Transverse colon (tissue), 4 donors: ENCODE measurements at regions not wholly inside any gene's neighbourhood (a gene's known extent, or its start where the extent isn't known, plus 50 kb on each side); places are given as distances from the start of the nearest gene placed in this dataset.

Experiments
- DNase-seq: peaks from one replicate; pipeline ENCODE4 v3.0.0-alpha.2; 2019
- H3K27ac ChIP-seq, 4 donors: fragments of 200-600 bp; sonication (generic); 2 replicates each; pipeline ENCODE4 v1.5.1; 2016 to 2018; ENCODE audit warnings: inconsistent platforms in 4 of 4
- H3K27me3 ChIP-seq: fragments of 200-600 bp; sonication (generic); 2 replicates; pipeline ENCODE4 v1.5.1; 2017; ENCODE audit warnings: inconsistent platforms
- H3K36me3 ChIP-seq, 4 donors: fragments of 200-600 bp; sonication (generic); 2 replicates each; pipeline ENCODE4 v1.5.1; 2017 to 2019; ENCODE audit warnings: inconsistent platforms in 4 of 4
- H3K4me1 ChIP-seq, 4 donors: fragments of 200-600 bp; sonication (generic); 2 replicates each; pipeline ENCODE4 v1.5.1; 2017 to 2020; ENCODE audit warnings: inconsistent platforms in 4 of 4
- H3K4me3 ChIP-seq, 4 donors: fragments of 200-600 bp; sonication (generic); 1 replicate in 1 of 4; 2 replicates in 3 of 4; pipeline versions ENCODE4 v1.5.1 to v1.6.1; 2017 to 2019; ENCODE audit warnings: inconsistent platforms in 4 of 4
- H3K9me3 ChIP-seq, 2 donors: fragments of 200-600 bp; sonication (generic); 2 replicates each; pipeline ENCODE4 v1.5.1; 2017 to 2019; ENCODE audit warnings: inconsistent platforms in 2 of 2
- EP300 ChIP-seq: sonication (generic); formaldehyde crosslinking; IDR thresholded peaks from one replicate; pipeline ENCODE4 v1.6.1; 2017; ENCODE audit warnings: antibody characterized with exemption, low read depth
- POLR2A ChIP-seq: fragments of 450-650 bp; IDR thresholded peaks from one replicate; pipeline ENCODE4 v1.6.1; 2016; ENCODE audit warnings: antibody characterized with exemption, mild to moderate bottlenecking, moderate library complexity
- POLR2AphosphoS5 ChIP-seq, 3 donors: sonication (generic); formaldehyde crosslinking; IDR thresholded peaks; one replicate each; pipeline ENCODE4 v1.6.1; 2016; ENCODE audit warnings: antibody characterized with exemption in 3 of 3
- WGBS, 2 donors: methylation state at CpG; one replicate each; pipeline ENCODE4 v1.1.5; 2018; ENCODE audit warnings: low coverage in 1 of 2; 5-methylcytosine and 5-hydroxymethylcytosine counted together
- in situ Hi-C, 4 donors: fragments of 200-750 bp; cut with MboI; loops; one replicate each; pipeline versions ENCODE4 v1.15.0 to v1.15.1; 2017; ENCODE audit warnings: low sequenced_read_pairs in 3 of 4, low pct_ligation_motif_present in 1 of 4, low pct_unique_long_range_greater_than_20kb in 1 of 4
- intact Hi-C: fragments of 100-400 bp; cut with DNase I; formaldehyde crosslinking; loops from one replicate; pipeline ENCODE4 v1.15.1; 2023; ENCODE audit warnings: low total_unique reads
- TF ChIP-seq, protein P1 (sequence below), 5 experiments: fragments of 200-600 bp in 3 of 5; fragments of 450-650 bp in 2 of 5; sonication (generic) in 3 of 5; IDR thresholded peaks; 1 replicate in 2 of 5; 2 replicates in 3 of 5; pipeline ENCODE4 v1.5.1; 2016 to 2017; ENCODE audit warnings: antibody characterized with exemption in 5 of 5, inconsistent platforms in 3 of 5, mild to moderate bottlenecking in 2 of 5, moderate library complexity in 1 of 5

DNA sequence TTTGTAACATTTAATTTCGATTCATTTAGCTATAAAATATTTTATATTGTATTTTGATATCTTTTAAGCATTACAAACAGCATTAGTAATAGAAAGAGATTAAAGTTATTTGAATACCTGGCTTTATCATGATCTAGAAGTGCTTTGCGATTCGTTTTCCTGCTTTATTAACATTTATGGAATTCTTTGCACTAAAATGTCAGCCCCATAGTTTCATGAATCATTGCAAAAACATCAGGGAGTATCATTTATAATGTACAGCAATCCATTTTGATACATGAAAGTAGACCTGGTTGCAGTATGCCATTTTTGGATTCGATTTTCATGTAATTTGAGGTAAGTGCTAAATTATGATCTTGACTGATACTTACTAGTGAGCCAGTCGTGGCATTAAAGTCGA is 108.0 kb upstream of the DPYD start:
- TF ChIP-seq POLR2AphosphoS5 (IDR thresholded peaks at IDR 0.05) (no peak), EP300 (no peak), POLR2A (no peak)
- TF ChIP-seq, protein P1, sequence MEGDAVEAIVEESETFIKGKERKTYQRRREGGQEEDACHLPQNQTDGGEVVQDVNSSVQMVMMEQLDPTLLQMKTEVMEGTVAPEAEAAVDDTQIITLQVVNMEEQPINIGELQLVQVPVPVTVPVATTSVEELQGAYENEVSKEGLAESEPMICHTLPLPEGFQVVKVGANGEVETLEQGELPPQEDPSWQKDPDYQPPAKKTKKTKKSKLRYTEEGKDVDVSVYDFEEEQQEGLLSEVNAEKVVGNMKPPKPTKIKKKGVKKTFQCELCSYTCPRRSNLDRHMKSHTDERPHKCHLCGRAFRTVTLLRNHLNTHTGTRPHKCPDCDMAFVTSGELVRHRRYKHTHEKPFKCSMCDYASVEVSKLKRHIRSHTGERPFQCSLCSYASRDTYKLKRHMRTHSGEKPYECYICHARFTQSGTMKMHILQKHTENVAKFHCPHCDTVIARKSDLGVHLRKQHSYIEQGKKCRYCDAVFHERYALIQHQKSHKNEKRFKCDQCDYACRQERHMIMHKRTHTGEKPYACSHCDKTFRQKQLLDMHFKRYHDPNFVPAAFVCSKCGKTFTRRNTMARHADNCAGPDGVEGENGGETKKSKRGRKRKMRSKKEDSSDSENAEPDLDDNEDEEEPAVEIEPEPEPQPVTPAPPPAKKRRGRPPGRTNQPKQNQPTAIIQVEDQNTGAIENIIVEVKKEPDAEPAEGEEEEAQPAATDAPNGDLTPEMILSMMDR (IDR thresholded peaks at IDR 0.05): no peak
- intact Hi-C loops: no loop called here

GRCh38 chr1:98027103-98027705 is 106.4 kb upstream of the DPYD start:
- 84 to 88% methylated on average over 2 of the region's 2 CpGs for WGBS, 2 donors
- Histone ChIP-seq H3K27me3 (no peaks in the 10 kb centered on the region), H3K36me3 (no peaks in the 10 kb centered on the region), H3K27ac (no peak overlapping the region), H3K4me1 (no peaks in the 10 kb centered on the region), H3K4me3 (no peak overlapping the region), H3K9me3 (no peaks in the 10 kb centered on the region)
- in situ Hi-C loops: no loop called here
- TF ChIP-seq POLR2AphosphoS5 (IDR thresholded peaks at IDR 0.05) (no peak), EP300 (no peak), POLR2A (no peak)
- TF ChIP-seq, protein P1 (IDR thresholded peaks at IDR 0.05): no peak
- intact Hi-C loops: no loop called here
- DNase-seq: no peak

More for the DNA sequence above, 108.0 kb upstream of the DPYD start:
- in situ Hi-C loops: no loop called here
- Histone ChIP-seq H3K4me3 (no peak overlapping the region), H3K27me3 (no peaks in the 10 kb centered on the region), H3K9me3 (no peaks in the 10 kb centered on the region), H3K36me3 (no peaks in the 10 kb centered on the region), H3K4me1 (no peaks in the 10 kb centered on the region), H3K27ac (no peak overlapping the region)
- WGBS, 2 donors: 84 to 88% methylated on average over 6 of the region's 6 CpGs
- DNase-seq: no peak

GRCh38 chr1:98025858-98026257 is 105.0 kb upstream of the DPYD start:
- H3K4me1 ChIP-seq: no peaks in the 10 kb centered on the region
- H3K27me3 ChIP-seq: no peaks in the 10 kb centered on the region
- no peaks in the 10 kb centered on the region for H3K36me3 ChIP-seq

DNA sequence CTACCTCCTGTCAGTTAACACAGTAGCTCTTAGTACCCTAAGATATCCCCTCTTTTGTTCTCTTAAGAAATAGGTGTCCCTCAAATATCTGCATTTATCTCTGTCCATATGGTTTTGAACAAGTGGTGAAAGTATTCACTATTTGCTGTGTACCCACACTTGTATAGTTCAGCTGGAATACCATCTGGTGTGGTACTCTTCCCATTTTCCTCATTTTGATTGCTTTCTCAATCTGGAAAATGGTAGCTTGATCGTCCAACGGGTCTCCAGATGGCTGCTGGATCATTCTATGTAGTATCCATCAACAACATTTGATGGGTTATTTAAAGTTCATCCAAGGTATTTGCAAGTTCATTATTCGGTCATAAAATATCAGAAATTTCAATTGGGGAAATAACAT is 100.3 kb upstream of the DPYD start:
- Histone ChIP-seq H3K27me3 (no peaks in the 10 kb centered on the region), H3K27ac (no peak overlapping the region), H3K36me3 (no peaks in the 10 kb centered on the region), H3K4me3 (no peak overlapping the region), H3K9me3 (no peaks in the 10 kb centered on the region), H3K4me1 (no peaks in the 10 kb centered on the region)
- no peak for DNase-seq
- 71 to 80% methylated on average over 3 of the region's 3 CpGs for WGBS, 2 donors
- in situ Hi-C loops: no loop called here
- intact Hi-C loops: no loop called here
- TF ChIP-seq EP300 (no peak), POLR2AphosphoS5 (IDR thresholded peaks at IDR 0.05) (no peak), POLR2A (no peak)
- TF ChIP-seq, protein P1 (IDR thresholded peaks at IDR 0.05): no peak

More at GRCh38 chr1:98025858-98026257, 105.0 kb upstream of the DPYD start:
- Histone ChIP-seq H3K4me3 (no peak overlapping the region), H3K27ac (no peak overlapping the region), H3K9me3 (no peaks in the 10 kb centered on the region)
- 76% methylated on average over 3 of the region's 3 CpGs for WGBS, 2 donors
- in situ Hi-C loops (no loop called here), intact Hi-C loops (no loop called here)
- DNase-seq: no peak
- TF ChIP-seq EP300 (no peak), POLR2AphosphoS5 (IDR thresholded peaks at IDR 0.05) (no peak), POLR2A (no peak)
- TF ChIP-seq, protein P1 (IDR thresholded peaks at IDR 0.05): no peak
